ENCODE measurements at regions not wholly inside any gene's neighbourhood (a gene's known extent, or its start where the extent isn't known, plus 50 kb on each side); places are given as distances from the start of the nearest gene placed in this dataset.

GRCh38 chr6:167532410-167533288 is 207.8 kb downstream of the TTLL2 start:
- no peak for TF ChIP-seq CTCF (IDR thresholded peaks at IDR 0.05)

DNA sequence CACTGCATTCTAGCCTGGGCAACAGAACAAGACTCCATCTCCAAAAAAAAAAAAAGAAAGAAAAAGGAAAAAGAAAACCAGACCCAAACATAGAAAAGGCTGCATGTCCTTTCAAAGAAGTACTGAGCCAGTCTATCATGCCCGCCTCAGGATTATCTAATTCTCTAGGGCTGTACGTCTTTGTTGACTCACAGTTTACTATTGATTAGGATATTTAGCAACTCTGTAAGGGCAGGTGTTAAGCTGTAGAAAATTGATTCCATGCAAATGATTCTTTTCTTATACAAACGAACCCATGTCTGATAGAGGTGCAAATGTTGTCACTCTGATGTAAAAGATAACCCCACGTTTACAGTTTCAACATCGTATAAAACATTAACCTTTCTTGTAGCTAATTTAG is 209.0 kb downstream of the TTLL2 start:
- TF ChIP-seq CTCF (IDR thresholded peaks at IDR 0.05) = no peak

DNA sequence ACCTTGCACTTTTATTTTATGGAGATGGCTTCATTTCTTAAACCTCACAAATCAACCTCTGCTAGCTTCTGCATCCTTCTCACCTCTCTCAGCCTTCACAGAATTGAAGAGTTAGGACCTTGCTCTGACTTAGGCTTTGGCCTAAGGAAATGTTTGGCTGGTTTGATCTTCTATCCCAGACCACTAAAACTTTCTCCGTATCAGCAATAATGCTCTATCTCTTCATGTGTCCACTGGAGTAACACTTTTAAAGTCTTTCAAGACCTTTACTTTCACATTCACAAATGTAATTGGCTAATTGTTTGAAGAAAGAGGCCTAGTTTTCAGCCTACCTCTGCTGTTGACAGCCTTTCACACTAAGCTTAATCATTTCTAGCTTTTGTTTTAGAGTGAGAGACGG is 212.9 kb downstream of the TTLL2 start:
- no peak for TF ChIP-seq CTCF (IDR thresholded peaks at IDR 0.05)

DNA sequence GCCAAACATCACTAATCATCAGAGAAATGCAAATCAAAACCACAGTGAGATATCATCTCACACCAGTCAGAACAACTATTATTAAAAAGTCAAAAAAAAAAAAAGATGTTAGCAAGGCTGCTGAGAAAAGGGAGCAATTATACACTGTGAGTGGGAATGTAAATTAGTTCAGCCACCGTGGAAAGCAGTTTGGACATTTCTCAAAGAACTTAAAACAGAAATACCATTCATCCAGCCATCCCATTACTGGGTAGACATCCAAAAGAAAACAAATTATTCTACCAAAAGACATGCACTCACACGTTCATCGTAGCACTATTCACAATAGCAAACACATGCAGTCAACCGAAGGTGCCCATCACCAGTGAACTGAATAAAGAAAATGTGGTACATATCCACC is 213.9 kb downstream of the TTLL2 start:
- no peak for TF ChIP-seq CTCF (IDR thresholded peaks at IDR 0.05)

- no peak for TF ChIP-seq CTCF (IDR thresholded peaks at IDR 0.05)
These were observed 215.9 kb downstream of the TTLL2 start for GRCh38 chr6:167540796-167541195.

GRCh38 chr6:167541544-167541943 is 216.7 kb downstream of the TTLL2 start:
- TF ChIP-seq CTCF (IDR thresholded peaks at IDR 0.05) = no peak

GRCh38 chr6:167543602-167544497 is 219.0 kb downstream of the TTLL2 start:
- no peak for TF ChIP-seq CTCF (IDR thresholded peaks at IDR 0.05)

Data from LNCAP (cell line).